H9 (cell line): ENCODE measurements at regions not wholly inside any gene's neighbourhood (a gene's known extent, or its start where the extent isn't known, plus 50 kb on each side); places are given as distances from the start of the nearest gene placed in this dataset.

Experiments
- DNase-seq: peaks from one replicate; pipeline ENCODE4 v3.0.0-alpha.2; 2017
- H2AFZ ChIP-seq: one replicate; pipeline ENCODE4 v1.6.1; 2013; ENCODE audit warnings: mild to moderate bottlenecking, low read length, control low read depth, moderate library complexity
- H2AK5ac ChIP-seq: 2 replicates; pipeline ENCODE4 v1.6.1; 2013; ENCODE audit warnings: low read length, control low read depth, mixed read lengths; ENCODE audit not compliant: insufficient read length
- H2BK120ac ChIP-seq: one replicate; pipeline ENCODE4 v1.6.1; 2013; ENCODE audit warnings: low read depth, mild to moderate bottlenecking, low read length, control low read depth, inconsistent platforms; ENCODE audit not compliant: poor library complexity, severe bottlenecking
- H2BK12ac ChIP-seq: 2 replicates; pipeline ENCODE4 v1.6.1; 2013; ENCODE audit warnings: low read length, control low read depth, mixed read lengths, low read depth; ENCODE audit not compliant: insufficient read length
- H2BK15ac ChIP-seq: 2 replicates; pipeline ENCODE4 v1.6.1; 2013; ENCODE audit warnings: low read depth, low read length, control low read depth
- H2BK20ac ChIP-seq: one replicate; pipeline ENCODE4 v1.6.1; 2013; ENCODE audit warnings: low read depth, mild to moderate bottlenecking, low read length, control low read depth, inconsistent platforms; ENCODE audit not compliant: poor library complexity, severe bottlenecking
- H2BK5ac ChIP-seq: 2 replicates; pipeline ENCODE4 v1.6.1; 2013; ENCODE audit warnings: low read length, control low read depth, mixed read lengths; ENCODE audit not compliant: insufficient read length
- H3K14ac ChIP-seq: 2 replicates; pipeline ENCODE4 v1.6.1; 2013; ENCODE audit warnings: low read length, control low read depth; ENCODE audit not compliant: insufficient read depth
- H3K18ac ChIP-seq: 2 replicates; pipeline ENCODE4 v1.6.1; 2013; ENCODE audit warnings: low read depth, mild to moderate bottlenecking, mixed read lengths, low read length, control low read depth; ENCODE audit not compliant: insufficient read length
- H3K23ac ChIP-seq: 2 replicates; pipeline ENCODE4 v1.6.1; 2013; ENCODE audit warnings: low read length, control low read depth, mixed read lengths, low read depth; ENCODE audit not compliant: insufficient read length
- H3K23me2 ChIP-seq: 2 replicates; pipeline ENCODE4 v1.6.1; 2013; ENCODE audit warnings: low read depth, mild to moderate bottlenecking, mixed read lengths, low read length, control low read depth; ENCODE audit not compliant: insufficient read length, poor library complexity, severe bottlenecking
- H3K27ac ChIP-seq: 2 replicates; pipeline ENCODE4 v1.5.1; 2013; ENCODE audit warnings: low read length, control low read depth, mixed read lengths, low read depth; ENCODE audit not compliant: insufficient read length
- H3K27me3 ChIP-seq: 2 replicates; pipeline ENCODE4 v1.6.1; 2013; ENCODE audit warnings: low read length, control low read depth, inconsistent platforms; ENCODE audit not compliant: insufficient read depth
- H3K4ac ChIP-seq: 2 replicates; pipeline ENCODE4 v1.6.1; 2013; ENCODE audit warnings: low read depth, mild to moderate bottlenecking, control low read depth, inconsistent platforms, low read length, moderate library complexity
- H3K4me1 ChIP-seq: 2 replicates; pipeline ENCODE4 v1.6.1; 2013; ENCODE audit warnings: low read length, control low read depth, inconsistent platforms; ENCODE audit not compliant: insufficient read depth
- H3K4me2 ChIP-seq: 2 replicates; pipeline ENCODE4 v1.6.1; 2013; ENCODE audit warnings: low read length, control low read depth, mixed read lengths; ENCODE audit not compliant: insufficient read length, insufficient read depth
- H3K56ac ChIP-seq: 2 replicates; pipeline ENCODE4 v1.6.1; 2013; ENCODE audit warnings: low read depth, mild to moderate bottlenecking, mixed read lengths, low read length, control low read depth; ENCODE audit not compliant: insufficient read length
- H3K79me1 ChIP-seq: 2 replicates; pipeline ENCODE4 v1.6.1; 2013; ENCODE audit warnings: low read depth, mild to moderate bottlenecking, moderate library complexity, low read length, control low read depth, inconsistent platforms; ENCODE audit not compliant: insufficient read depth, poor library complexity, severe bottlenecking
- H3K79me2 ChIP-seq: 2 replicates; pipeline ENCODE4 v1.6.1; 2013; ENCODE audit warnings: low read length, control low read depth, inconsistent platforms; ENCODE audit not compliant: insufficient read depth
- H3K9ac ChIP-seq: 2 replicates; pipeline ENCODE4 v1.6.1; 2013; ENCODE audit warnings: low read length, control low read depth, mixed read lengths; ENCODE audit not compliant: insufficient read length; ENCODE audit errors: extremely low read depth
- H3K9me3 ChIP-seq: one replicate; pipeline ENCODE4 v1.6.1; 2013; ENCODE audit warnings: low read depth, low read length, inconsistent platforms; ENCODE audit not compliant: control insufficient read depth
- H3T11ph ChIP-seq: one replicate; pipeline ENCODE4 v1.6.1; 2013; ENCODE audit warnings: mild to moderate bottlenecking, low read length, control low read depth, inconsistent platforms
- H4K20me1 ChIP-seq: one replicate; pipeline ENCODE4 v1.6.1; 2013; ENCODE audit not compliant: control insufficient read depth, insufficient read length, insufficient read depth
- H4K5ac ChIP-seq: 2 replicates; pipeline ENCODE4 v1.6.1; 2013; ENCODE audit warnings: low read depth, mild to moderate bottlenecking, mixed read lengths, low read length, control low read depth; ENCODE audit not compliant: insufficient read length
- H4K8ac ChIP-seq: replicated peaks from 2 replicates; pipeline ENCODE4 v1.6.1; 2013; ENCODE audit warnings: low read length, control low read depth, mixed read lengths, low read depth; ENCODE audit not compliant: insufficient read length
- H4K91ac ChIP-seq: 2 replicates; pipeline ENCODE4 v1.6.1; 2013; ENCODE audit warnings: low read depth, mild to moderate bottlenecking, moderate library complexity, mixed read lengths, low read length, control low read depth; ENCODE audit not compliant: insufficient read length
- H3K27ac Mint-ChIP-seq, 3 experiments: 2 replicates in 2 of 3; 3 replicates in 1 of 3; pipeline ENCODE4 v1.8.0; 2020 to 2021; ENCODE audit warnings: mixed read lengths in 3 of 3, mild to moderate bottlenecking in 1 of 3, moderate library complexity in 1 of 3
- H3K27me3 Mint-ChIP-seq: 2 replicates; pipeline ENCODE4 v1.8.0; 2021; ENCODE audit warnings: low read depth, mild to moderate bottlenecking, moderate library complexity, mixed read lengths
- H3K36me3 Mint-ChIP-seq, 3 experiments: 2 replicates in 2 of 3; 3 replicates in 1 of 3; pipeline ENCODE4 v1.8.0; 2020 to 2021; ENCODE audit warnings: low read depth in 3 of 3, mixed read lengths in 3 of 3; ENCODE audit not compliant: insufficient read depth in 1 of 3
- H3K4me1 Mint-ChIP-seq, 2 experiments: 2 replicates each; pipeline ENCODE4 v1.8.0; 2020; ENCODE audit warnings: mixed read lengths in 2 of 2
- H3K4me3 Mint-ChIP-seq, 2 experiments: 2 replicates in 1 of 2; 3 replicates in 1 of 2; pipeline ENCODE4 v1.8.0; 2020 to 2021; ENCODE audit warnings: mild to moderate bottlenecking in 2 of 2, mixed read lengths in 2 of 2, moderate library complexity in 1 of 2
- H3K9me3 Mint-ChIP-seq, 2 experiments: 2 replicates in 1 of 2; 3 replicates in 1 of 2; pipeline ENCODE4 v1.8.0; 2020; ENCODE audit warnings: mild to moderate bottlenecking in 2 of 2, mixed read lengths in 2 of 2, moderate library complexity in 1 of 2
- WGBS: extraction: QIAGEN DNeasy Blood & Tissue Kit; methylation state at CpG from one replicate; pipeline ENCODE4 v1.1.7; 2013; ENCODE audit warnings: missing lambda C conversion rate, low lambda C conversion rate, mixed read lengths; ENCODE audit not compliant: insufficient read length; ENCODE audit errors: extremely low coverage; 5-methylcytosine and 5-hydroxymethylcytosine counted together
- TF ChIP-seq, protein P1 (sequence below): fragments of 200-600 bp; sonication (generic); conservative IDR thresholded peaks from 3 replicates; pipeline ENCODE4 v1.8.0; 2021; ENCODE audit warnings: antibody characterized with exemption, mild to moderate bottlenecking

DNA sequence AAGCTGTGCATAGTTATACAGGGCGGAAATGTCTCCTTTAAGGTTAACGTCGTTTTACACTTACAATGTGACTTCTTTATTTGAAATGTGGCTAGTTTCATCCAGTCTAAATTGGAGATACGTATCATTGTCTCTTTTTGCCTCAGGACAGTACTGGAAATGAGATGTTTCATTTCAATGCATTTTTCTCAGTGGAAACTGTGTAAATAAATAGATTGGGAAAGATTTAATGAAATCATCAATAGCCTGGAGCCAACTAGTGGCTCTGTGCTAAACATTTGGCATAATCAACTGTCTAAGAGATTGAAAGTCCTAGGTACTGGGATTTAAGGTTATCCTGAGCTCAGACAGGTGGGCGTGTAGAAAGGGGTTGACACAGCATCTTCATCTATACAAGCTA is 691.5 kb upstream of the CCDC54 start:
- H3K79me1 ChIP-seq, result no peaks in the 10 kb centered on the region
- H2BK20ac ChIP-seq, result no peak overlapping the region
- TF ChIP-seq, protein P1, sequence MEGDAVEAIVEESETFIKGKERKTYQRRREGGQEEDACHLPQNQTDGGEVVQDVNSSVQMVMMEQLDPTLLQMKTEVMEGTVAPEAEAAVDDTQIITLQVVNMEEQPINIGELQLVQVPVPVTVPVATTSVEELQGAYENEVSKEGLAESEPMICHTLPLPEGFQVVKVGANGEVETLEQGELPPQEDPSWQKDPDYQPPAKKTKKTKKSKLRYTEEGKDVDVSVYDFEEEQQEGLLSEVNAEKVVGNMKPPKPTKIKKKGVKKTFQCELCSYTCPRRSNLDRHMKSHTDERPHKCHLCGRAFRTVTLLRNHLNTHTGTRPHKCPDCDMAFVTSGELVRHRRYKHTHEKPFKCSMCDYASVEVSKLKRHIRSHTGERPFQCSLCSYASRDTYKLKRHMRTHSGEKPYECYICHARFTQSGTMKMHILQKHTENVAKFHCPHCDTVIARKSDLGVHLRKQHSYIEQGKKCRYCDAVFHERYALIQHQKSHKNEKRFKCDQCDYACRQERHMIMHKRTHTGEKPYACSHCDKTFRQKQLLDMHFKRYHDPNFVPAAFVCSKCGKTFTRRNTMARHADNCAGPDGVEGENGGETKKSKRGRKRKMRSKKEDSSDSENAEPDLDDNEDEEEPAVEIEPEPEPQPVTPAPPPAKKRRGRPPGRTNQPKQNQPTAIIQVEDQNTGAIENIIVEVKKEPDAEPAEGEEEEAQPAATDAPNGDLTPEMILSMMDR, result no peak
- no peak overlapping the region for H2AK5ac ChIP-seq
- no peaks in the 10 kb centered on the region for H3K4me1 Mint-ChIP-seq
- H2BK12ac ChIP-seq, result no peak overlapping the region
- H2BK15ac ChIP-seq, result no peak overlapping the region
- no peak overlapping the region for H4K8ac ChIP-seq
- no peaks in the 10 kb centered on the region for H3K79me2 ChIP-seq
- H3K9me3 Mint-ChIP-seq, result no peaks in the 10 kb centered on the region
- no peak overlapping the region for H3K23ac ChIP-seq
- no peaks in the 10 kb centered on the region for H3K27me3 ChIP-seq
- no peak overlapping the region for H3K4me2 ChIP-seq
- WGBS, result no CpG with 5 or more reads among the region's 5 CpGs
- no peak overlapping the region for H3K4ac ChIP-seq
- H3T11ph ChIP-seq, result no peak overlapping the region
- H4K91ac ChIP-seq, result no peak overlapping the region
- H3K27me3 Mint-ChIP-seq, result no peaks in the 10 kb centered on the region
- DNase-seq, result no peak
- no peak overlapping the region for H3K4me3 Mint-ChIP-seq
- no peak overlapping the region for H3K56ac ChIP-seq
- no peaks in the 10 kb centered on the region for H4K20me1 ChIP-seq
- no peaks in the 10 kb centered on the region for H3K9me3 ChIP-seq
- H3K4me1 ChIP-seq, result no peaks in the 10 kb centered on the region
- no peak overlapping the region for H2AFZ ChIP-seq
- H3K27ac Mint-ChIP-seq, result no peak overlapping the region
- H3K14ac ChIP-seq, result no peak overlapping the region
- H4K5ac ChIP-seq, result no peak overlapping the region
- H3K9ac ChIP-seq, result no peak overlapping the region
- no peak overlapping the region for H3K18ac ChIP-seq
- no peak overlapping the region for H2BK120ac ChIP-seq
- no peak overlapping the region for H2BK5ac ChIP-seq
- no peaks in the 10 kb centered on the region for H3K36me3 Mint-ChIP-seq
- no peaks in the 10 kb centered on the region for H3K23me2 ChIP-seq
- H3K27ac ChIP-seq, result no peak overlapping the region
